Brain microvascular endothelial cell (primary cell): ENCODE measurements at regions not wholly inside any gene's neighbourhood (a gene's known extent, or its start where the extent isn't known, plus 50 kb on each side); places are given as distances from the start of the nearest gene placed in this dataset.

ENCODE experiments used
- DNase-seq: peaks from one replicate; pipeline ENCODE4 v3.0.0-alpha.2; 2020
- H3K27ac ChIP-seq: fragments of 250-450 bp; sonication (Bioruptor Pico); 2 replicates; pipeline ENCODE4 v1.5.1; 2020; ENCODE audit warnings: mild to moderate bottlenecking, moderate library complexity
- H3K27me3 ChIP-seq: fragments of 250-450 bp; sonication (Bioruptor Pico); replicated peaks from 2 replicates; pipeline ENCODE4 v1.5.1; 2020; ENCODE audit warnings: mild to moderate bottlenecking
- H3K36me3 ChIP-seq: fragments of 250-450 bp; sonication (Bioruptor Pico); replicated peaks from 2 replicates; pipeline ENCODE4 v1.5.1; 2020; ENCODE audit warnings: mild to moderate bottlenecking
- H3K4me3 ChIP-seq: 2 replicates; pipeline ENCODE4 v1.5.1; 2011; ENCODE audit warnings: low read depth, mild to moderate bottlenecking, control low read depth, low read length, moderate library complexity
- CTCF ChIP-seq: IDR thresholded peaks from 2 replicates; pipeline ENCODE4 v1.5.1; 2011; ENCODE audit warnings: low read depth, mild to moderate bottlenecking, moderate library complexity, low read length, control low read depth, inconsistent platforms; ENCODE audit errors: missing control alignments
- in situ Hi-C: cut with HindIII; loops from 2 replicates; pipeline ENCODE4 v1.10.0; 2017; ENCODE audit warnings: low sequenced_read_pairs, low pct_ligation_motif_present

GRCh38 chr5:170444969-170445505, 55.9 kb upstream of the KCNMB1 start:
- Histone ChIP-seq H3K27me3 (no peaks in the 10 kb centered on the region), H3K36me3 (no peaks in the 10 kb centered on the region), H3K4me3 (no peak overlapping the region), H3K27ac (no peak overlapping the region)
- DNase-seq, result no peak
- in situ Hi-C loops, result no loop called here
- no peak for TF ChIP-seq CTCF

GRCh38 chr5:170444181-170444580, 55.0 kb upstream of the KCNMB1 start:
- Histone ChIP-seq H3K4me3 (no peak overlapping the region), H3K27me3 (no peaks in the 10 kb centered on the region), H3K27ac (no peak overlapping the region), H3K36me3 (no peaks in the 10 kb centered on the region)
- no peak for DNase-seq
- no peak for TF ChIP-seq CTCF
- in situ Hi-C loops, result no loop called here

GRCh38 chr5:170443624-170444023, 54.5 kb upstream of the KCNMB1 start:
- no peaks in the 10 kb centered on the region for H3K27me3 ChIP-seq
- DNase-seq, result no peak
- no peak for TF ChIP-seq CTCF
- in situ Hi-C loops, result no loop called here
- H3K4me3 ChIP-seq, result no peak overlapping the region
- no peaks in the 10 kb centered on the region for H3K36me3 ChIP-seq
- no peak overlapping the region for H3K27ac ChIP-seq

DNA sequence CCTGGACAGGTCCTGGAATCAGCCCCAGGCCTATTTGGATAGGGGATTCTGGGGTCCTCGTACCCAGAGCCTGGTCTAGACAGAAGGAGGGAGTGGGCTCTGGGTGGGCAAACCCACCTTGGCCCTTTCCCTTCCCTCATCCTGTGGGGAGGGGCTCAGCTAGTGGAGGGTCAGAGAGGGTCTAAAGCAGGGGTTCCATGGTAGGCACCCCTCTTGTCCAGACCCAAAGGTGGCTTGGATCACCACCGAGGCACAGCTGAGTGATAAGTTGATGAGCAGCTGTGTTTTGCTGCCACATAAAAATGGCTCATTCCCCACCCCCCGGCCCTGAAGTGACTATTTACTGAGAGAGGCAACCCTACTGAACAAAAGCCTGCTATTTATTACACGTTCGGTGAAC, 53.8 kb upstream of the KCNMB1 start:
- TF ChIP-seq CTCF, result no peak
- no peaks in the 10 kb centered on the region for H3K27me3 ChIP-seq
- no peak overlapping the region for H3K4me3 ChIP-seq
- in situ Hi-C loops, result no loop called here
- no peak overlapping the region for H3K27ac ChIP-seq
- no peak for DNase-seq
- H3K36me3 ChIP-seq, result no peaks in the 10 kb centered on the region

GRCh38 chr5:170442391-170442790, 53.2 kb upstream of the KCNMB1 start:
- DNase-seq, result no peak
- no peak for TF ChIP-seq CTCF
- in situ Hi-C loops, result no loop called here

GRCh38 chr5:170441393-170441784, 52.2 kb upstream of the KCNMB1 start:
- no peak for TF ChIP-seq CTCF
- Histone ChIP-seq H3K27ac (no peak overlapping the region), H3K4me3 (no peak overlapping the region), H3K27me3 (no peaks in the 10 kb centered on the region), H3K36me3 (no peaks in the 10 kb centered on the region)
- DNase-seq, result no peak
- in situ Hi-C loops, result no loop called here

More at GRCh38 chr5:170442391-170442790, 53.2 kb upstream of the KCNMB1 start:
- Histone ChIP-seq H3K27me3 (no peaks in the 10 kb centered on the region), H3K36me3 (no peaks in the 10 kb centered on the region), H3K4me3 (no peak overlapping the region), H3K27ac (no peak overlapping the region)
